Activated CD4-positive, alpha-beta T cell treated with anti-CD3 and anti-CD28 coated beads, Interleukin-2, amount 10 ng/mL, durations not matched to agents 24 days and 14 days (primary cell): ENCODE measurements at regions not wholly inside any gene's neighbourhood (a gene's known extent, or its start where the extent isn't known, plus 50 kb on each side); places are given as distances from the start of the nearest gene placed in this dataset.
"Not testable (repeated sequence)": the region's sequence is repeated elsewhere in the genome, so short reads cannot be mapped to it uniquely, and the experiment has no call there.

Experiments used
- DNase-seq: peaks from one replicate; pipeline ENCODE4 v3.0.0; 2022
- H3K27ac Mint-ChIP-seq: one replicate; pipeline ENCODE4 v1.8.0; 2022; ENCODE audit warnings: mild to moderate bottlenecking, mixed read lengths
- H3K27me3 Mint-ChIP-seq: one replicate; pipeline ENCODE4 v1.8.0; 2022; ENCODE audit warnings: mixed read lengths
- H3K36me3 Mint-ChIP-seq: one replicate; pipeline ENCODE4 v1.8.0; 2022; ENCODE audit warnings: low read depth, mild to moderate bottlenecking, mixed read lengths
- H3K4me1 Mint-ChIP-seq: one replicate; pipeline ENCODE4 v1.8.0; 2021; ENCODE audit warnings: mixed read lengths
- H3K4me3 Mint-ChIP-seq: one replicate; pipeline ENCODE4 v1.8.0; 2022; ENCODE audit warnings: mild to moderate bottlenecking, moderate library complexity, mixed read lengths
- H3K9me3 Mint-ChIP-seq: one replicate; pipeline ENCODE4 v1.8.0; 2021; ENCODE audit warnings: mixed read lengths
- intact Hi-C: fragments of 100-400 bp; cut with micrococcal nuclease; formaldehyde crosslinking; loops from one replicate; pipeline ENCODE4 v1.15.1; 2023

DNA sequence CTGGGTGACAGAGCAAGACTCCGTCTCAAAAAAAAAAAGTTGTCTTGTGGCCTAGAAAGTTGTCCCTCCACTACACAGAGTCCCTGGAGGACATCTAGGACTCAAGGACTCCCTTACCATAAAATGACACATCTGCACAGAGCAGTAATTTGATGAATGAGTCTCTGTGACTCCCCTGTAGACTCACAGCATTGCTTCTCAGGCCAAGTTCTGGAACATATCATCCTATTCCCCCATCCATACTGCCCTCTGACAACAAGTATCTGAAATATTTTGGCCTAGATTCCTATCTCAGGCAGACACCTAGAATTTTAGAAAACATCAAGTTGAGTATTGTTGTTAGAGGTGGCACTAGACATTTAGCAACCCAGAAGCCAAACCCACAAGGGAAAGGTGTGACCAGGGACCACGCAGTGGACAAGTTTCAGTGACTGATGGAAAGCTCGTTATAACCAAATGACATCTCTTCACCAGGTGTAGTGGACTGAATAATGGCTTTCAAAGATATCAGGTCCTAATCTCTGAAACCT lies 97.9 kb upstream of the ATP8B1 start:
- Mint-ChIP-seq H3K9me3 (no peaks in the 10 kb centered on the region), H3K4me3 (no peak overlapping the region), H3K27me3 (peaks cover 3% of the 10 kb centered on the region), H3K4me1 (no peaks in the 10 kb centered on the region), H3K36me3 (no peaks in the 10 kb centered on the region), H3K27ac (no peak overlapping the region)
- DNase-seq, result no peak
- intact Hi-C loops, result no loop called here

DNA sequence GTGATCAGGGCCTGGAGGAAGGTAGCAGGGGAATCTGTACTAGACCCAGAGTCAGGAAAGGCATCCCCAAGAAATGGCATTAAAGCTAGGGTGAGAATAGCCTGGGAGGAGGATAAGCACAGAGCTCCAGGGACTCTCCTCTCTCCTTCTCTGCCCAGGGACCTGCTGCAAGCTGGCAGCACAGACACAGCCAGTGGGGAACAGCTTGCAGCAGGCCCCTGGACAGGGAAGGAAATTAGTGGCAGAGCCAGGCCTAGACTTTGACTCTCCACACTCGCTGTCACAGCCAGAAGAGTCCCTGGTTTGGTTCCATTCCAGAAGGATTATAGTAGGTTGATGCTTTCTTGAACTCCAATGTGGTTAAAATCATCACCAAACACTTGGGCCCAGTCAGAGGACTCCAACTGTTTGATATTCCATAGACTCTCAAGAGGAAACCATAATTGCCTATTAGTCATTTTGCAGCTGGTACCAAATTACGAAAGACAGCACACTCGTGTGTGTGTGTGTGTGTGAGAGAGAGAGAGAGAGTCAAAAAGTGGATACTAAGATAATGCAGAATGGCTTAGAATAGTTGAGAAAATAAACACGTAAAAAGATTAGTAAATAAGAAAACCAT lies 95.5 kb upstream of the ATP8B1 start:
- Mint-ChIP-seq H3K36me3 (no peaks in the 10 kb centered on the region), H3K9me3 (no peaks in the 10 kb centered on the region), H3K27me3 (peaks cover 3% of the 10 kb centered on the region), H3K4me3 (no peak overlapping the region), H3K4me1 (no peaks in the 10 kb centered on the region), H3K27ac (no peak overlapping the region)
- intact Hi-C loops, result no loop called here
- no peak for DNase-seq

DNA sequence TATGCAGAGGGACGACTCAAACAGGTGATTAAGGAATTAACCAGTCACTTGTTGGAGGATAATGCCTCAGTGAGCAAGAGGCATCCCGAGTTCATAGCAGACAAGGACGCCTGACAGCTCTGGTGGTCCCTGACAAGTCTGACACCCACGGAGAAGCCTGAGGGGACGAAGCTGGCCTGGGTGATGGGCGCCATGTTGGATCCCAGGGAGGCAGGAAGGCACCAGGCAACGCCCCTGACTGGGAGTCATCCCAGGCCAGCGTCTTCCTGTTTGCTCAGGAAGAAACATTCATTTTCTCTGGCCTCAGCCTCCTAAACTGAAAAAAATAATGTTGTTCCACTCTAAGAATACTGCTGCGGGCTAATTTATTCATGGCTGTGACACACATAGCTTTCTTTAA lies 92.1 kb upstream of the ATP8B1 start:
- intact Hi-C loops, result no loop called here
- no peaks in the 10 kb centered on the region for H3K9me3 Mint-ChIP-seq
- no peak for DNase-seq
- H3K36me3 Mint-ChIP-seq, result no peaks in the 10 kb centered on the region
- H3K4me1 Mint-ChIP-seq, result no peaks in the 10 kb centered on the region
- no peak overlapping the region for H3K4me3 Mint-ChIP-seq
- peaks cover 3% of the 10 kb centered on the region for H3K27me3 Mint-ChIP-seq
- no peak overlapping the region for H3K27ac Mint-ChIP-seq

DNA sequence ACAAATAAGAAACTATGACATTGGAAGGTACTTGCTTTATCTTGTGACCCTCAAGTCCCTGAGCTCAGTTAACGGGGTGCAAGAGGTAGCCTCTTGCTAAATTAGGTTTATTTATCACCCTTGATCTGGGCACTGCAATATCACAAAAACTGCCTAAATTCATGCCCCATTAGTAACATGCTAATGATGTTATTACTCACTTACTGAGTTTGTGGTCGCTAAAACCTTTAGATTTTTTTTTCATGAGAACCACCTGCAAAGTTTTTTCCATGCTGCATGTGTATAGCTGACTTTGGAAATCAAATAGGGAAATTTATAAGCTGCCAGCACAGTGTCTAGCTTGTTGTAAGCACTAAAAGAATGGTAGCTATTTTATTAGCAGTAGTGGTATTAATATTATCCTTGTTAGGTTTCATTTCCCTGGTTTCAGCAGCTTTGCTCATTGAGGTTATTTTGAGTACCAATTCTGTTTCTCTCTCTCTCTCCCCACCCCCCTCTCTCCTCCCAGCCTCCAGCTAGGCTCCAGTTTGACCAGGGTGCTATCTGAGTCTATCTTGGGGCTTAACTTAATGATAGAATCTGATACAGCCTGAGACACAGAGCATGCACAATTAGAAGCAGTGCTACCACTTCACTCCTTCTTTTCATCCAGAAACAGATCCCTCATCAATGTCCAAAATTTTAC lies 88.7 kb upstream of the ATP8B1 start:
- Mint-ChIP-seq H3K9me3 (peaks cover 4% of the 10 kb centered on the region), H3K27ac (no peak overlapping the region), H3K4me1 (no peaks in the 10 kb centered on the region), H3K36me3 (no peaks in the 10 kb centered on the region), H3K4me3 (no peak overlapping the region), H3K27me3 (peaks cover 2% of the 10 kb centered on the region)
- intact Hi-C loops, result no loop called here
- no peak for DNase-seq

DNA sequence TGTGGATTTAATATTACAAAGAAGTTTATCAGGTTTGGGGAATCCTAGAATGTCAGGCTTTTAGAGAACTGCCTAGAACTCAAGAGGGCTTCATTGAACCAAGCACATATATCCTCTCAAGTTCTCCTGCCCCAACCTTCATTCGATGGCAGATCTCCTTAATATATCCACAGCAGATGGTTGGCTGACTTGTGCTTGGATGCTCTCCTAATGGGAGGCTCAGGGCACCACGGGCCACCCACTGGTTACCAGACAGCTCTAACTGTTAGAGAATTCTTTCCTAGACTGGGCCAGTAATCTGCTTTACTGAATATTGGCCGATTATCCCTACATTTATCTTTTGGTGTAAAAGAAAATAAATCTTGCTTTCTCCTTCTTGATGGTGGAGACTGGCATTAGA lies 87.2 kb upstream of the ATP8B1 start:
- intact Hi-C loops, result no loop called here
- Mint-ChIP-seq H3K36me3 (no peaks in the 10 kb centered on the region), H3K27me3 (peaks cover 2% of the 10 kb centered on the region), H3K9me3 (peaks cover 4% of the 10 kb centered on the region), H3K4me3 (no peak overlapping the region), H3K27ac (no peak overlapping the region), H3K4me1 (no peaks in the 10 kb centered on the region)
- no peak for DNase-seq

DNA sequence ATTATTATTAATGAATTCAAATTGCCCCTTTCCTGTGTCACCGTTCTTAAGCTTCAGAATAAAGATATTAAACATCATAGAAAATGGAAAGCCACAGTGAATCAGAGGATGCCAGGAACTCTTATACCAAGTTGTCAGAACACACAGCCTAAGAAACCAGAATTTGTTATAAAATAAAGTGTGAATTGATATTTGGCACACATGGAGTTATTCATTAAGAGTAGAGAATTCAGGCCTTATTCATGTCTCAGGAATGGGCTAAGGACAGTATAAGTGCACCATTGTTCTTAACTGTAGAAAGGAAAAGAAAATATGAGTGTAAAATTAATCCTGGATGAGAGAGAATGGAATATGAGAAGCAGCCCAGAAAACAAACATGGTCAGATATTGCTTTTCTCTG lies 86.7 kb upstream of the ATP8B1 start:
- intact Hi-C loops, result no loop called here
- Mint-ChIP-seq H3K27me3 (peaks cover 2% of the 10 kb centered on the region), H3K27ac (no peak overlapping the region), H3K4me1 (no peaks in the 10 kb centered on the region), H3K9me3 (peaks cover 4% of the 10 kb centered on the region), H3K4me3 (no peak overlapping the region), H3K36me3 (no peaks in the 10 kb centered on the region)
- no peak for DNase-seq

DNA sequence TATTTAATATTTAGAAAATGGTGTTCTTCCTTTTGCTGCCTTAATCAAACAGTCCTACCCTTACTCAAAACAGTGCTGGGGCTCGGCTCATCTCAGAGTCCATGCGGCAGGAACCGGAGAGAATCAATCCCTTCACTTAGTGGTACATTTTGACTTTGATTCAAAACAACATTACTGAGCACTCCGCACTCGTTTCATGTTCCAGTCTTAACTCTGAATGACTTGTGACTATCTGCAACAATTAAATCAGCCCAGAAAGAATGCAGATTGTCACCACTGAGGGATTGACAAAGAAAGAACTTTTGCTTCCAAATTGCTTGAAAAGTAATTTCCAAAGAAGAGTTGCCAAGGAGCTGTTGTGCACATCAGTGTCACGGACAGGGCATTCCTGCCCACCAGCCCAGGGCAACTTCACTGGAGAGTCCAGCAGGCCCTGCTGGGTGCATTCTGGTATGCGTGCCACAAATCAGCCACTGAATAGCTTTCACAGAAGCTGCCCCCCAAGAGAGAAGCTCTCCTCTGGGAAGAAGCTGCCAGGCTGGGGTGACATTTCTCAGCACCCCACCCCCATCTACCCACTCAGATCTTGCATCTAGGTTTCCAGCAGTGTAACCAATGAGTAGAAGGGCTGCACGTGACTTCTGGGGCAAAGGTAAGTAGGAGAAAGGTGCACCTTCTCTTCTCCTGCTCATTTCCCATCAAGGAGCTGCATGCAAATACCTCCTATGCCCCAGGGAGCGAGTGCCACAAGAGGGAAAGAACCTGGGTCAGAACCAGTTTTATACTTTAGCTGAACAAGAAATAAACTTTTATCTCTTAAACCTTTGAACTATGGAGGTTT lies 84.6 kb upstream of the ATP8B1 start:
- H3K27me3 Mint-ChIP-seq, result peaks cover 2% of the 10 kb centered on the region
- no peak overlapping the region for H3K4me3 Mint-ChIP-seq
- DNase-seq, result no peak
- no peak overlapping the region for H3K27ac Mint-ChIP-seq
- H3K36me3 Mint-ChIP-seq, result no peaks in the 10 kb centered on the region
- H3K9me3 Mint-ChIP-seq, result peaks cover 4% of the 10 kb centered on the region
- intact Hi-C loops, result no loop called here
- H3K4me1 Mint-ChIP-seq, result no peaks in the 10 kb centered on the region

DNA sequence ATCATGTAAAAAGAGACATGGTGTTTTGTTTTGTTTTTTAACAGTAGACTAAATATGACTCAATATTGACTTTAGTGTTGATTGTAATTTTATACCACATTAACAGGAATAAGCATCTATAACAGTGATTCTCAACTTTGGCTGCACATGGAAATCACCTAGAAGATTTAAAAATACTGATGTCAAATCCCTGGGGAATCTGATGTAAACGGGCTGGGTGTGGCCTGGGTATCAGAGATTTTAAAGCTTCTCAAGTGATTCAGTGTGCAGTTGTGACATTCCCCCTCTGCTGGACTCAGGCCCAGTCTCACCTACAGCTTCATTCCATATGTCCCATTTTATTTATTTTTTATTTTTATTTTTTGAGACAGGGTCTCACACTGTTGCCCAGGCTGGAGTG lies 82.8 kb upstream of the ATP8B1 start:
- H3K36me3 Mint-ChIP-seq, result no peaks in the 10 kb centered on the region
- intact Hi-C loops, result no loop called here
- no peak for DNase-seq
- no peak overlapping the region for H3K4me3 Mint-ChIP-seq
- H3K9me3 Mint-ChIP-seq, result peaks cover 4% of the 10 kb centered on the region
- H3K27ac Mint-ChIP-seq, result no peak overlapping the region
- H3K4me1 Mint-ChIP-seq, result no peaks in the 10 kb centered on the region
- H3K27me3 Mint-ChIP-seq, result peaks cover 3% of the 10 kb centered on the region

DNA sequence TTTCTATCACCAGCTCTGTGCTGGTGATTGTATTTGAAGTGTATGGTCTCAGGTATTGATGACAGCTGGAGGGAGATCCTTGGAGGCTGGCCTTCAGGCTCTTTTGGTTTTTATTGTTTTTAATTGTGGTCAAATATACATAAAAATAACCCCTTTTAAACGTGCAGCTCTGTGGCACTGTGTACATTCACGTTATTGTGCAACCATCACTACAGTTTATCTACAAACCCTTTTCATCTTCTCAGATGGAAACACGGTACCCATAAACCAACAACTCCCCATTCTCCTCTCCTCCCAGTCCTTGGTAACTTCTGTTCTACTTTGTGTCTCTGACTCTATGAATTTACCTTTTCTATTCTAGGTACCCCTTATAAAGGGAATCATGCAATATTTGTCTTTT lies 79.3 kb upstream of the ATP8B1 start:
- H3K27me3 Mint-ChIP-seq, result peaks cover 2% of the 10 kb centered on the region
- H3K9me3 Mint-ChIP-seq, result peaks cover 4% of the 10 kb centered on the region
- intact Hi-C loops, result loop anchor here (5.0 kb wide), 1 partner anchor 240 kb away; no protein-coding TSS in a partner anchor
- H3K36me3 Mint-ChIP-seq, result no peaks in the 10 kb centered on the region
- no peaks in the 10 kb centered on the region for H3K4me1 Mint-ChIP-seq
- no peak for DNase-seq
- no peak overlapping the region for H3K4me3 Mint-ChIP-seq
- H3K27ac Mint-ChIP-seq, result no peak overlapping the region

DNA sequence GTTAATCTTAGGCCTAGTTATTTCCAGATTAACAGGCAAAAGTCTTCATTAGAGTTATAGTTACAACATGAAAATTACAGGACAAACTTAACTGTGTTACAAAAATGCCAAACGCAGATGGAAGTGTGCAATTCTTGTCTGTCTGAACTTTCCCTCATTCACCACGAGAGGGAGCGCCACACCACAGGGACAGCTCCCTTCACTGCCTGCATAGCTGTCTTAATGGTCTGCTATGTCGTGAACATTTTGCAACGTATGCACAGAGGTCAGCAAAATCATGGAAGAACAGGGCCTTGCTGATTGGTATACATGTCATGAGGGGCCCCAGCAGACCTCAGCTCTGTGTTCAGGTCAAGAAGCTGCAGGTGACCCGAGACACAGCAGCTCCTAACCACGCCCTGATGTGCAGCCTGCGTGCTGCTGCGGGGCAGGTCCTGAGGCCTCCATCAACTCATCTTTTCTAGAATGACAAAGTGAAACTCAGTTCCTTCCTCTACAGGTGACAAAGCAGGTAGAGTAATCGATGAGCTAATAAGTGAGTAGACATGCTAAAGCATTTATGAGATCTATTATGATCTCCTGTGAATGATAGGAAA lies 78.8 kb upstream of the ATP8B1 start:
- intact Hi-C loops, result loop anchor here (5.0 kb wide), 1 partner anchor 240 kb away; no protein-coding TSS in a partner anchor
- peak; percentile 82 for DNase-seq
- no peaks in the 10 kb centered on the region for H3K36me3 Mint-ChIP-seq
- peaks cover 2% of the 10 kb centered on the region for H3K27me3 Mint-ChIP-seq
- no peak overlapping the region for H3K27ac Mint-ChIP-seq
- H3K4me3 Mint-ChIP-seq, result no peak overlapping the region
- no peaks in the 10 kb centered on the region for H3K4me1 Mint-ChIP-seq
- peaks cover 6% of the 10 kb centered on the region for H3K9me3 Mint-ChIP-seq

DNA sequence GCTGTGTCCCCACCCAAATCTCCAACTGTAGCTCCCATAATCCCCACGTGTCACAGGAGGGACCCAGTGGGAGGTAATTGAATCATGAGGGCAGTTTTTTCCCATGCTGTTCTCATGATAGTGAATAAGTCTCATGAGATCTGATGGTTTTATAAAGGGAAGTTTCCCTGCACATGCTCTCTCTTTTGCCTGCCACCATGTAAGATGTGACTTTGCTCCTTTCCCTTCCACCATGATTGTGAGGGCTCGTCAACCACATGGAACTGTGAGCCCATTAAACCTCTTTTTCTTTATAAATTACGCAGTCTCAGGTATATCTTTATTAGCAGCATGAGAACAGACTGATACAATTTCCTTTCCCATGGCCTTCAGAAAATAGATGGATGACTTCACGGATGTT lies 76.8 kb upstream of the ATP8B1 start:
- not testable (repeated sequence) for H3K27me3 Mint-ChIP-seq, DNase-seq, H3K27ac Mint-ChIP-seq, H3K4me3 Mint-ChIP-seq, H3K36me3 Mint-ChIP-seq, H3K4me1 Mint-ChIP-seq
- peaks cover 11% of the 10 kb centered on the region for H3K9me3 Mint-ChIP-seq
- intact Hi-C loops, result loop anchor here (5.0 kb wide), 1 partner anchor 242 kb away; no protein-coding TSS in a partner anchor

DNA sequence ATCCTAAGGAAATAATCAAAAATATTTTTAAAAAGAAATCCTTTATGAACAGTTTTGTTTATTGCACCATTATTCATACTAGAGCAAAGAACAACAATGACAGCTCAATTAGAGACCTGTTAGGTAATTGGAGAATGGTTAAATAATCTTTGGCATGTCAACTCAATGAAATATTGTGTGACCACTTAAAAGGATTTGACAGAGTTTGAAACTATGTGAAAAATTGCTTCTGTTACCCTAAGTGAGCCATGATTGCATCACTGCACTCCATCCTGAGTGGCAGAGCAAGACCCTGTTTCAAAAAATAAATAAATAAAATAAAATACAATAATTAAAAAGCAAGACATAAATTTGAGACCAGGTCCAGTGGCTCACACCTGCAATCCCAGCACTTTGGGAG lies 66.1 kb upstream of the ATP8B1 start:
- intact Hi-C loops, result no loop called here
- H3K4me1 Mint-ChIP-seq, result no peaks in the 10 kb centered on the region
- no peak overlapping the region for H3K4me3 Mint-ChIP-seq
- H3K9me3 Mint-ChIP-seq, result peaks cover 6% of the 10 kb centered on the region
- DNase-seq, result no peak
- peaks cover 4% of the 10 kb centered on the region for H3K27me3 Mint-ChIP-seq
- H3K27ac Mint-ChIP-seq, result no peak overlapping the region
- peaks cover 2% of the 10 kb centered on the region for H3K36me3 Mint-ChIP-seq

DNA sequence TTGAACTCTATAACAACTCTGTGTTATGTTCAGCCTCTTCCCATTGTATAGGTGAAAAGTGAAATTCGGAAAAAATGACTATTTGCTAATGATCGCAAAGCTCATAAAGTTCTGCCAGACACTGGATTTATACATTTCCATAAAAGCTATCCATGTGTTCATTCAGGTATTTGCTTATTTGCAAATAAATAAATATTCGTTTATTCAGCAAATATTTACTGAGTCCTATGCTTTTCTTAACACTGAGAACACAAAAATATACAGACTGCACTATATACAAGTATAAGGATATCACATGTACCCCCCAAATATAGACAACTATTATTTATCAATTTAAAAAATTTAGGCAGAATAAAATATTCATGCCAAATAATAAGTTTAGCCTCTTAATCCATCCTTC lies 63.2 kb upstream of the ATP8B1 start:
- no peaks in the 10 kb centered on the region for H3K4me1 Mint-ChIP-seq

More for the DNA sequence above, 63.2 kb upstream of the ATP8B1 start:
- Mint-ChIP-seq H3K27me3 (peaks cover 3% of the 10 kb centered on the region), H3K9me3 (peaks cover under 1% of the 10 kb centered on the region), H3K4me3 (no peak overlapping the region), H3K36me3 (no peaks in the 10 kb centered on the region), H3K27ac (no peak overlapping the region)
- DNase-seq, result no peak
- intact Hi-C loops, result no loop called here
